Fibroblast of villous mesenchyme (primary cell): ENCODE measurements at regions not wholly inside any gene's neighbourhood (a gene's known extent, or its start where the extent isn't known, plus 50 kb on each side); places are given as distances from the start of the nearest gene placed in this dataset.

Experiments used
- DNase-seq: peaks from one replicate; pipeline ENCODE4 v3.0.0-alpha.2; 2010; ENCODE audit warnings: low read depth
- H3K4me3 ChIP-seq: 2 replicates; pipeline ENCODE4 v1.5.1; 2011; ENCODE audit warnings: low read depth, mild to moderate bottlenecking, low read length
- CTCF ChIP-seq: IDR thresholded peaks from 2 replicates; pipeline ENCODE4 v1.5.1; 2012; ENCODE audit warnings: low read depth, mild to moderate bottlenecking, low read length; ENCODE audit not compliant: insufficient read depth

GRCh38 chr10:130746311-130746710 is 565.2 kb downstream of the TCERG1L start:
- TF ChIP-seq CTCF, result no peak
- DNase-seq, result no peak
- H3K4me3 ChIP-seq, result no peak overlapping the region

- no peak for TF ChIP-seq CTCF
- no peak overlapping the region for H3K4me3 ChIP-seq
- no peak for DNase-seq
Measured at GRCh38 chr10:130747356-130747755, 564.2 kb downstream of the TCERG1L start.

GRCh38 chr10:130747946-130748345 is 563.6 kb downstream of the TCERG1L start:
- no peak for TF ChIP-seq CTCF
- no peak overlapping the region for H3K4me3 ChIP-seq
- DNase-seq, result no peak

- TF ChIP-seq CTCF, result no peak
- H3K4me3 ChIP-seq, result no peak overlapping the region
- DNase-seq, result no peak
Measured at GRCh38 chr10:130748409-130749057, 563.0 kb downstream of the TCERG1L start.

GRCh38 chr10:130749911-130750310 is 561.6 kb downstream of the TCERG1L start:
- DNase-seq, result no peak
- TF ChIP-seq CTCF, result no peak
- no peak overlapping the region for H3K4me3 ChIP-seq

GRCh38 chr10:130750441-130750840 is 561.1 kb downstream of the TCERG1L start:
- no peak for TF ChIP-seq CTCF
- no peak for DNase-seq
- no peak overlapping the region for H3K4me3 ChIP-seq
